ENCODE measurements at regions not wholly inside any gene's neighbourhood (a gene's known extent, or its start where the extent isn't known, plus 50 kb on each side); places are given as distances from the start of the nearest gene placed in this dataset.

DNA sequence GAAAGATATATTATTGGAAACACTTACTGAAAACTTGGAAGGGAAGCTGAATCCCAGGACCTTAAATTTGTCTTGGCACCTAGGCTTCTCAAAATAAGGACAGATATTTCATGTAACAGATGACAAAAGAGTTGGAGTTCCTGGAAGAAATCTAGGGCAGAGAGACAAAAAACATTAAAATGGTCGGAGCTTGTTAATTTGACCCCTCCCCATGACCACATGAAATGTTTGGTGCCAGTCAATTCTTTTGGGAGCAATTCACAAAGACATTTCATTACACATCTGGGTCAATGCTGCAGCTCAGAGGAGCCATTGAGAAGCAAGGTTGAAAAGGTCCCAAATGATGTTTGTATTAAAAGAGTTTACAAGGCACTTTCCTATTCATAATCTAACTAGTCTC lies 162.0 kb upstream of the GUCY1A2 start:
- Mint-ChIP-seq H3K27me3 (ENCODE audit: low read depth) (no peaks in the 10 kb centered on the region), H3K27ac (no peak overlapping the region), H3K4me3 (no peak overlapping the region), H3K4me1 (no peaks in the 10 kb centered on the region), H3K9me3 (peaks cover 3% of the 10 kb centered on the region), H3K36me3 (no peaks in the 10 kb centered on the region)
- TF ChIP-seq, protein P1, sequence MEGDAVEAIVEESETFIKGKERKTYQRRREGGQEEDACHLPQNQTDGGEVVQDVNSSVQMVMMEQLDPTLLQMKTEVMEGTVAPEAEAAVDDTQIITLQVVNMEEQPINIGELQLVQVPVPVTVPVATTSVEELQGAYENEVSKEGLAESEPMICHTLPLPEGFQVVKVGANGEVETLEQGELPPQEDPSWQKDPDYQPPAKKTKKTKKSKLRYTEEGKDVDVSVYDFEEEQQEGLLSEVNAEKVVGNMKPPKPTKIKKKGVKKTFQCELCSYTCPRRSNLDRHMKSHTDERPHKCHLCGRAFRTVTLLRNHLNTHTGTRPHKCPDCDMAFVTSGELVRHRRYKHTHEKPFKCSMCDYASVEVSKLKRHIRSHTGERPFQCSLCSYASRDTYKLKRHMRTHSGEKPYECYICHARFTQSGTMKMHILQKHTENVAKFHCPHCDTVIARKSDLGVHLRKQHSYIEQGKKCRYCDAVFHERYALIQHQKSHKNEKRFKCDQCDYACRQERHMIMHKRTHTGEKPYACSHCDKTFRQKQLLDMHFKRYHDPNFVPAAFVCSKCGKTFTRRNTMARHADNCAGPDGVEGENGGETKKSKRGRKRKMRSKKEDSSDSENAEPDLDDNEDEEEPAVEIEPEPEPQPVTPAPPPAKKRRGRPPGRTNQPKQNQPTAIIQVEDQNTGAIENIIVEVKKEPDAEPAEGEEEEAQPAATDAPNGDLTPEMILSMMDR (IDR thresholded peaks at IDR 0.05; ENCODE audit: unreplicated experiment) = no peak
- DNase-seq (ENCODE audit: low spot score in 2 of 2, unreplicated experiment in 2 of 2) = no peak

DNA sequence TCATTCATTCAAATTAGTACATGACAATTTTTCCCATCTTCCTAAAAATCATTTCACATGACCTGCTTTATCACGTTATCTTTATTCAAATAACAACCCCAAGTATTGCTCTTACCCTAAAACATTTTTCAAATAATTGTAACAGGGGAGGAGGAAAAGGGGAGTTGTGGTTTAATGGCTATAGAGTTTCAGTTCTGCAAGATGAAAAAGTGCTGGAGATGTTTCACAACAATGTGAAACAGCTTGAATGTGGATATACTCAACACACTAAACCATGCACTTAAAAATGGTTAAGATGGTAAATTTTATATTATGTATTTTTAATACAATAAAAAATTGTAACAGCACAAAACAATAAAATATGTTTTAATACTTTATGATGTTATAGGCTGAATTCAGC lies 161.6 kb upstream of the GUCY1A2 start:
- Mint-ChIP-seq H3K4me3 (no peak overlapping the region), H3K4me1 (no peaks in the 10 kb centered on the region), H3K9me3 (peaks cover 3% of the 10 kb centered on the region), H3K36me3 (no peaks in the 10 kb centered on the region), H3K27me3 (ENCODE audit: low read depth) (no peaks in the 10 kb centered on the region), H3K27ac (no peak overlapping the region)
- TF ChIP-seq, protein P1 (IDR thresholded peaks at IDR 0.05; ENCODE audit: unreplicated experiment) = no peak
- no peak for DNase-seq (ENCODE audit: low spot score in 2 of 2, unreplicated experiment in 2 of 2)

DNA sequence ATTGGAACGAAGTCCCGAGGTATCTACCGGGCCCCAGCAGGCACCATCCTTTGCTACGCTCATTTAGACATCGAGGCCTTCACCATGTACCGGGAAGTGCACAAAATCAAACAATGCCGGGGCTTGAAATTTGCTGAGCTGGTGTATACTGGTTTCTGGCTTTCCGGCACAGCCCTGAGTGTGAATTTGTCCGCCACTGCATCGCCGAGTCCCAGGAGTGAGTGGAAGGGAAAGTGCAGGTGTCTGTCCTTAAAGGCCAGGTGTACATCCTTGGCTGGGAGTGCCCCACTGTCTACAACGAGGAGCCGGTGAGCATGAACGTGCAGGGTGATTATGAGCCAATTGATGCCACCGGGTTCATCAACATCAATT lies 158.8 kb upstream of the GUCY1A2 start:
- peaks cover 3% of the 10 kb centered on the region for H3K9me3 Mint-ChIP-seq
- H3K27me3 Mint-ChIP-seq (ENCODE audit: low read depth) = no peaks in the 10 kb centered on the region
- H3K36me3 Mint-ChIP-seq = no peaks in the 10 kb centered on the region
- no peak for DNase-seq (ENCODE audit: low spot score in 2 of 2, unreplicated experiment in 2 of 2)
- no peak overlapping the region for H3K27ac Mint-ChIP-seq
- TF ChIP-seq, protein P1 (IDR thresholded peaks at IDR 0.05; ENCODE audit: unreplicated experiment) = no peak
- no peak overlapping the region for H3K4me3 Mint-ChIP-seq
- H3K4me1 Mint-ChIP-seq = peaks cover 4% of the 10 kb centered on the region

DNA sequence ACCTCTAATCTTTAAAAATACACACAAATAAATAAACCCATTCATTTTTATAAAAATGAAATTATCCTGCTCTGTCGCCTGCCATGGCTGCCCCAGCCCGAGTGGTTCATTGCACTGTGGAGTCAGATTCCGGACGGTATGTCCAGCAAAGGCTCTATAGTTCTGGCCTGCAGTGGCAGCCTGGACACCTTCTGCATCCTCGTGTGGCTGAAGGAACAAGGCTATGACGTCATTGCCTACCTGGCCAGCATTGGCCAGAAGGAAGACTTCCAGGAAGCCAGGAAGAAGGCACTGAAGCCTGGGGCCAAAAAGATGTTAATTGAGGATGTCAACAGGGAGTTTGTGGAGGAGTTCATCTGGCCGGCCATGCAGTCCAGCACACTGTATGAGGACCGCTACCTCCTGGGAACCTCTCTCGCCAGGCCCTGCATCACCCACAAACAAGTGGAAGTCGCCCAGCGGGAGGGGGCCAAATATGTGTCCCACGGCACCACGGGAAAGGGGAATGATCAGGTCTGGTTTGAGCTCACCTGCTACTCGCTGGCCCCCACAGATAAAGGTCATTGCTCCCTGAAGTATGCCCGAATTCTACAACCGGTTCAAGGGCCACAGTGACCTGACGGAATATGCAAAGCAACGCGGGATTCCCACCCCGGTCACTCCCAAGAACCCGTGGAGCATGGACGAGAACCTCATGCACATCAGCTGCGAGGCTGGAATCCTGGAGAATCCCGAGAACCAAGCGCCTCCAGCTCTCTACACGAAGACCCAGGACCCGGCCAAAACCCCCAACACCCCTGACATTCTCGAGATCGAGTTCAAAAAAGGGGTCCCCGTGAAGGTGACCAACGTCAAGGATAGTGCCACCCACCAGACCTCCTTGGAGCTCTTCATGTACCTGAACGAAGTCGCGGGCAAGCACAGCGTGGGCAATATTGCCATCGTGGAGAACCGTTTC lies 158.2 kb upstream of the GUCY1A2 start:
- H3K4me1 Mint-ChIP-seq = peaks cover 5% of the 10 kb centered on the region
- no peaks in the 10 kb centered on the region for H3K27me3 Mint-ChIP-seq (ENCODE audit: low read depth)
- peaks cover 3% of the 10 kb centered on the region for H3K9me3 Mint-ChIP-seq
- no peak overlapping the region for H3K27ac Mint-ChIP-seq
- TF ChIP-seq, protein P1 (IDR thresholded peaks at IDR 0.05; ENCODE audit: unreplicated experiment) = no peak
- H3K36me3 Mint-ChIP-seq = no peaks in the 10 kb centered on the region
- DNase-seq (ENCODE audit: low spot score in 2 of 2, unreplicated experiment in 2 of 2) = no peak
- no peak overlapping the region for H3K4me3 Mint-ChIP-seq

DNA sequence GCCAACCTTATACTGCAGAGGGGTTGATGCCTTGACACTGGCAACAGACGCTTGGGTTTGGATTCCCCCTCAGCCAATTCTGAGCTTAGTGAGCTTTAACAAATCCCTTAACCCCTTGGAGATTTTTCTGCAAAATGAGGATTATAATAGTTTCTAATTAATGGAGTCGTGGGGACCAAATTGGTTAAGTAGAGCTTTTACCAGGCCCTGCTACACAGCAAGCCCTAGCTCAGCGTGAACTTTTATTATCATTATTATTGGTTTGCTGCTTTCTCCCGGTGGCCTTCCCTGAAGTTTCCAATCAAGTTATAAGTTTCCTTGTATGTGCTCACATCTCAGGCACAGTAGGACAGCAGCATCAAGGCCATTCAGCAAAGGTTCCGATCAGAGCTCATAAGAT lies 156.6 kb upstream of the GUCY1A2 start:
- H3K27ac Mint-ChIP-seq = no peak overlapping the region
- DNase-seq (ENCODE audit: low spot score in 2 of 2, unreplicated experiment in 2 of 2) = no peak
- TF ChIP-seq, protein P1 (IDR thresholded peaks at IDR 0.05; ENCODE audit: unreplicated experiment) = no peak
- H3K4me3 Mint-ChIP-seq = no peak overlapping the region
- no peaks in the 10 kb centered on the region for H3K36me3 Mint-ChIP-seq
- peaks cover 5% of the 10 kb centered on the region for H3K4me1 Mint-ChIP-seq
- H3K27me3 Mint-ChIP-seq (ENCODE audit: low read depth) = no peaks in the 10 kb centered on the region
- H3K9me3 Mint-ChIP-seq = peaks cover 10% of the 10 kb centered on the region

Measured in mesothelial cell of epicardium (in vitro differentiated cells).